ENCODE measurements at regions not wholly inside any gene's neighbourhood (a gene's known extent, or its start where the extent isn't known, plus 50 kb on each side); places are given as distances from the start of the nearest gene placed in this dataset.

- H3K27ac Mint-ChIP-seq: no peak overlapping the region
- H3K14ac ChIP-seq (ENCODE audit: insufficient read depth, low read length): no peak overlapping the region
- H3K27me3 Mint-ChIP-seq (ENCODE audit: low read depth): no peaks in the 10 kb centered on the region
- no peak overlapping the region for H3K56ac ChIP-seq (ENCODE audit: insufficient read length, low read depth, low read length)
- H3K23ac ChIP-seq (ENCODE audit: insufficient read length, low read depth, low read length): no peak overlapping the region
- no peaks in the 10 kb centered on the region for H3K79me1 ChIP-seq (ENCODE audit: insufficient read depth, low read depth, low read length, poor library complexity, severe bottlenecking)
- no peak overlapping the region for H2BK15ac ChIP-seq (ENCODE audit: low read depth, low read length)
- WGBS (ENCODE audit: extremely low coverage, insufficient read length, low lambda C conversion rate): no CpG with 5 or more reads among the region's 10 CpGs
- no peak overlapping the region for H2BK120ac ChIP-seq (ENCODE audit: low read depth, low read length, poor library complexity, severe bottlenecking)
- H3K27ac ChIP-seq (ENCODE audit: insufficient read length, low read depth, low read length): no peak overlapping the region
- no peaks in the 10 kb centered on the region for H3K79me2 ChIP-seq (ENCODE audit: insufficient read depth, low read length)
- no peak overlapping the region for H2AK5ac ChIP-seq (ENCODE audit: insufficient read length, low read length)
- TF ChIP-seq, protein P1, sequence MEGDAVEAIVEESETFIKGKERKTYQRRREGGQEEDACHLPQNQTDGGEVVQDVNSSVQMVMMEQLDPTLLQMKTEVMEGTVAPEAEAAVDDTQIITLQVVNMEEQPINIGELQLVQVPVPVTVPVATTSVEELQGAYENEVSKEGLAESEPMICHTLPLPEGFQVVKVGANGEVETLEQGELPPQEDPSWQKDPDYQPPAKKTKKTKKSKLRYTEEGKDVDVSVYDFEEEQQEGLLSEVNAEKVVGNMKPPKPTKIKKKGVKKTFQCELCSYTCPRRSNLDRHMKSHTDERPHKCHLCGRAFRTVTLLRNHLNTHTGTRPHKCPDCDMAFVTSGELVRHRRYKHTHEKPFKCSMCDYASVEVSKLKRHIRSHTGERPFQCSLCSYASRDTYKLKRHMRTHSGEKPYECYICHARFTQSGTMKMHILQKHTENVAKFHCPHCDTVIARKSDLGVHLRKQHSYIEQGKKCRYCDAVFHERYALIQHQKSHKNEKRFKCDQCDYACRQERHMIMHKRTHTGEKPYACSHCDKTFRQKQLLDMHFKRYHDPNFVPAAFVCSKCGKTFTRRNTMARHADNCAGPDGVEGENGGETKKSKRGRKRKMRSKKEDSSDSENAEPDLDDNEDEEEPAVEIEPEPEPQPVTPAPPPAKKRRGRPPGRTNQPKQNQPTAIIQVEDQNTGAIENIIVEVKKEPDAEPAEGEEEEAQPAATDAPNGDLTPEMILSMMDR (conservative IDR thresholded peaks at IDR 0.05): no peak
- H4K8ac ChIP-seq (replicated peaks; ENCODE audit: insufficient read length, low read depth, low read length): no peak overlapping the region
- H2BK5ac ChIP-seq (ENCODE audit: insufficient read length, low read length): no peak overlapping the region
- peaks cover 5% of the 10 kb centered on the region; the same call in 1 of the 2 replicates for H3K4me1 ChIP-seq (ENCODE audit: insufficient read depth, low read length)
- no peak overlapping the region for H3K9ac ChIP-seq (ENCODE audit: extremely low read depth, insufficient read length, low read length)
- no peaks in the 10 kb centered on the region for H3K23me2 ChIP-seq (ENCODE audit: insufficient read length, low read depth, low read length, poor library complexity, severe bottlenecking)
- no peaks in the 10 kb centered on the region for H3K27me3 ChIP-seq (ENCODE audit: insufficient read depth, low read length)
- H3K4me1 Mint-ChIP-seq: peaks cover 25 to 33% of the 10 kb centered on the region in 2 experiments
- no peak overlapping the region for H3T11ph ChIP-seq (ENCODE audit: low read length)
- H3K36me3 Mint-ChIP-seq (ENCODE audit: insufficient read depth in 1 of 3, low read depth in 3 of 3): no peaks in the 10 kb centered on the region; a peak in 1 of 7 replicates
- H2AFZ ChIP-seq (ENCODE audit: low read length): no peak overlapping the region
- H3K4me3 Mint-ChIP-seq: no peak overlapping the region
- no peaks in the 10 kb centered on the region for H3K9me3 ChIP-seq (ENCODE audit: control insufficient read depth, low read depth, low read length)
- H2BK20ac ChIP-seq (ENCODE audit: low read depth, low read length, poor library complexity, severe bottlenecking): no peak overlapping the region
- H4K5ac ChIP-seq (ENCODE audit: insufficient read length, low read depth, low read length): no peak overlapping the region
- no peak overlapping the region for H3K4me2 ChIP-seq (ENCODE audit: insufficient read depth, insufficient read length, low read length)
- no peaks in the 10 kb centered on the region for H3K9me3 Mint-ChIP-seq
- DNase-seq: no peak
- H4K20me1 ChIP-seq (ENCODE audit: control insufficient read depth, insufficient read depth, insufficient read length): no peaks in the 10 kb centered on the region
- H4K91ac ChIP-seq (ENCODE audit: insufficient read length, low read depth, low read length): no peak overlapping the region
- no peak overlapping the region for H3K4ac ChIP-seq (ENCODE audit: low read depth, low read length)
- no peak overlapping the region for H2BK12ac ChIP-seq (ENCODE audit: insufficient read length, low read depth, low read length)
- no peak overlapping the region for H3K18ac ChIP-seq (ENCODE audit: insufficient read length, low read depth, low read length)
Observed at GRCh38 chr15:25554640-25555039, 115.8 kb upstream of the UBE3A start.
